NCI-H2227 treated with DMSO at 0.1 percent for 48 hours (cell line): ENCODE measurements at regions not wholly inside any gene's neighbourhood (a gene's known extent, or its start where the extent isn't known, plus 50 kb on each side); places are given as distances from the start of the nearest gene placed in this dataset.

ENCODE experiments used
- DNase-seq: peaks from one replicate; lab custom pipeline; 2025; lab: John Stamatoyannopoulos, UW

DNA sequence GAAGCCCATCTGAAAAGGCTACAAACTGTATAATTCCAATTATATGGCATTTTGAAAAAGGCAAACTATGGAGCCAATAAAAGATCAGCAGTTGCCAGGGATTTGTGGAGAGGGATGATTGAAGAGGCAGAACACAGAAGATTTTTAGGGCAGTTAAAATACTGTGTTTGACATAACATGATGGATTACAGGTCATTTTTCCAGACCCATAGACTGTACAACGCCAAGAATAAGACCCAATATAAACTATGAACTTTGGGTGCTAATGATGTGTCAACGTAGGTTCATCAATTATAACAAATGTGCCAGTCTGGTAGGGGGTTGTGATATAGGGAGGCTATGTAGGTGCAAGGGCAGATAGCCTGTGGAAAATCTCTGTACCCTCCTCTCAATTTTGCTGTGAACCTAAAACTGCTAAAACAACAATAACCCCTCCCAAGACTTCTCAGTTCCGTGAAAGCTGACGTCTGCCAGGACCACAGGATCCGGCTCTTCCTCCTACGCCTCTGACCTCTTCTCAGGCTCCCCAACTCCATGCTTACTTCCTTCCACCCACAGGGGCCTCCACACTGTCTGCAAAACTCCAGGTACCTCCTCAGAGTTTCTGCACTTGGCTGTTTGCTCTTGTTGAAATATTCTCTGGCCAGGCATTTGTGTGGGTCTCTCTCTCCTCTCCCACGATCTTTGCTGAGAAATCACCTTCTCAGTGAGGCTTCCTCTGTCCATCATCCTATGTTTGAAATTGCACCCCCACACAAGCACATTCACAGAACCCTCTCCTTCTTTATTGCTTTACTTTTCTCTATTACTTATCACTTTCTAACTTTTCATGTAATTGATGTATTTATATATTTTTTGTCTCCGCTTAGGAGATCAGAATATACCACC, 131.4 kb downstream of the BBS10 start:
- DNase-seq: no peak

DNA sequence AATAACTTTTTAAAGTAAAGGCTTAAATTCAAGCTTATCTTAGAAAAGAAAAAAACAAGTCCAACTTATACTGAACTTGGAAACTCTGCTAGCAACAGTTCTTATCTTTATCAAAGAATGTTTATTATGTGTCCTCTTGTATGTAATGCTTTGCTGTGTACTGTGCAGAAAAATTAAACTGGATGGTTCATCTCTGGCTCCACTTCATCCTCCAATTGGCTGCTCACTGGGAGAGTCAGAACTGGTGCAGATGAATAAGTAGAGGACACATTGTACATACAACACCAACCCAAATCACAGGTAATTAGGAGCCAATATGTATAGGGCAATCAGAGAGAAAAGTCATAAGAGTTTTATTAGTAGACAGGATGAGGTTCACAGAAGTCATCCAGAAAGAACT, 123.6 kb upstream of the NAP1L1 start:
- DNase-seq: no peak

DNA sequence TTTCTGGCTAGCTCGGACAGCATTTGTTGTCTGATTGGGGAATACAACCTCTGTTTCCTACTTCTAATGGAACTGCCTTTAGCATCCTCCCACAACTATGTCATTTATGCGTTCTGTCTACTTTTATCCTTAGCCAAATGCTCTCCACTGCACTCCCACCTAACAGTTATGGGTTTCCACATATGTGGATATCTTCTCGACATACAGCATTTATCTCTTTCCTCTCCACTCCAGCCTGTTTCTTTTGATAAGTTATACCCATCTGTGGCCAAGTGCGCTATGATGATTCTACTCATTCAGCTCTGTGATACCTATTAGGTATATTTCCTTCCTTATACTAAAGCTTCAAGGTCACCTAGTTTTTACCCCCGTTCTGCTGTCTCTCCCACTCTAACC, 122.2 kb upstream of the NAP1L1 start:
- DNase-seq: no peak

DNA sequence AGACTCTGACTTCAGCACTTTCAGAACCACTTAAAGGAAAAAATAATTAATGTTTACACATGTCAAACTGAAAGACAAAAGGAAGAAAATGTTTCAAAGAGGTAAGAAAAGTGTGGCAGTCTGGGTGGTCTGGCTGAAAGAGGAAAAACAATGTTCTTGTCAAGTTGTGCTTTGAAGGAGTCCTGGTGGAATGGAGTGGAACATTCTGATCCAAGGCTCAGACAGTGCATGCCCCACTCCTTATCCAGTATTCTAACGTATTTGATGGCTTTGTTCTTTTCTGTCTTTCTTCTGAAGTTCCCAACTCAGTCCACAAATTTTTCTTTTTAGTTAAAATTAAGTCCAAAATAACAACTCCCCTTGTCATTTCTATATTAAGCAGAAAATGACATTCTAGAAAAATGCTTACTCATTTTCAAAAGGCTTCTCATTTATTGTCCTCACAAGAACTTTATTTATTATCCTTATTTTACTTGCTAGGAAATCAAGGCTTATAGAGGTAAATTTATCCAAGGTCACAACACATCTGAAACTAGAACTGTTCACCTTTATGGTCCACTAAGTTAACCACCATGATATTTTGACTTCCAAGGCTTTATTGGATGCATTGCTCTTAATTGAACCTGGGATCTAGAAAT, 121.7 kb upstream of the NAP1L1 start:
- no peak for DNase-seq

DNA sequence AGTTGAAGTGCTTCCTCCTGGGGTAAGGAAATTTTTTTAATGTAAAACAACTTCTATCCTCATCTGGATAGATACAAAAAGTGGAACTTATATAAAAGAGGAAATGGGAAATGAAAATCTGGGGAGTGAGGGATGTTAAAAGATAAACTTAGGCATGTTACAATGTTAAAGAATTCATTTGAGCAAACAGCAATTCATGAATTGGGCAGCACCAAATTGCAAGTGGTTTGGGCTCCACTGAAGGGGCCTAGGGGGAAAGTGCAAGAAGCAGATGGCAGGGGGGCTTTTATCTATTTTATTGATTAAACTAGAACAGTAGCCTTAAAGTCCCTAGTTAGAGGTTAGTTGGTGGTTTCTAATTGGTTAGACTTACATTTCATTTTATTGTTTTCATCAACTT, 118.1 kb upstream of the NAP1L1 start:
- DNase-seq: no peak

DNA sequence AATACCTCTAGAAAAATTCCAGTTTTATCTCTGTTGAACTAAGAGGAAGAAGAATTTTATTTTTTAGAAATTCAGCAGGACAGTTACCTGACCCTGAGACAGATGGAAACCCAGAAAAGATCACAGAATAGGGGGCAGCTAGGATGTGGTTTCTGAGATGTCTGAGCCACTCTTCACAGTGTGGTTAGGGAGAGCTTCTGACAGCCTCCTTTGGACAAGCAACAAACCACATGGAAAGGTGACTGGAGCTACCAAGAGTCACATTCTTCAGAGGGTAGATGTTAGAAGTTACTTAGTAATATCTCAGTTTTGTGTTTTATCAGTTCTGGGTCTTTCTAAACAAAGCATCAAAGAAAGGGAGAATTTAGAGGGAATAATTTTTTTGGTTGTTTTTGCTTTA, 117.3 kb upstream of the NAP1L1 start:
- DNase-seq: no peak

DNA sequence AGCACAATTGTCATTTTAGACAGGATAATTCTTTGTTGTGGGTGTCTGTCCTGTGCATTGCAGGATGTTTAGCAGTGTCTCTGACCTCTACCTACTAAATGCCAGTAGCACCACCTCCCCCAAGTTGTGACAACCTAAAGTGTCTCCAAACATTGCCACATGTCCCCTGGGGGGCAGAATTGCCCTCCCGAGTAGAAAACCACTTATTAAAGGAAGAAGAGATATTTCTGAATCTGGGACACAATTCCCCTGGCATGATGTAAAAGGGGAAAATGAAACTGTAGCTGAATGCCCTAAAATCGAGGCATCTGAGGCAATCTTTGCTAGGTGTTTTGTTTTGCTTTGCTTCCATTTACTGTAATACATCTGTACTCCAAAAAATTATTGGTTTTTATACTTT, 116.8 kb upstream of the NAP1L1 start:
- no peak for DNase-seq

DNA sequence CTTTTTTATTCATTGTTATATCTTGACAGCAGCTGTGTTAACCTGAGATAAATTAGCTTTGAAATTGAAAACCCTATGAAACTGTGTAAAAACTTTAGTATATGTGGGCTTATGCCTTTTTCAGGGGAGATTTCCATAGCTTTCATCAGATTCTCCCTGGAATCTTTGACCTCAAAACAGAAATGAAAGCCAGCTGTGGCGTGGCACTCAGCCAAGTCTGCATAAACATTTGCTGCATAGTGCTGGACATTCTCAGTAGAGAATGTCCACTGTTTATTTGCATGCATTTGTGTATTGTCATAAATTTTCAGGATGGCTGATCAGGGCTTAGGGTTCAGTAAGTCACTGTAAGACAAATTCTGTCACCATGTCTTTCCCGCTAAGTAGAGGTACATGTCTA, 115.3 kb upstream of the NAP1L1 start:
- no peak for DNase-seq

DNA sequence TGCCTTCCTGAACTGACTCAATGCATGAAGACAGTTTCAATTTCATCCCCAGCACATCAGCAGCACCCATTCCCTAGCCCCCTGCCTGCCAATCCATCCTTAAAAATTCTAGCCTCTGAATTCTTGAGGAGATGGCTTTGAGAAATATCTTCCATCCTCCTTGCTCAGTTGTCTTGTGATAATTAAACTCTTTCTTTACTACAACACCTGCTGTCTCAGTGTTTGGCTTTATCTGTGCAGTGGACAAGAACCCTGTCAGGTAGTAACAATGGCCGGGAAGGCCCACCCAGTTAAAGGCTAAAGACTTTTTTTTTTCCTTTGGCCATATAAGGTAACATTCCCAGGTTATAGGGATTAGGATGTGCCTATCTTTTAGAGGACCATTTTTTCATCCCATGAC, 114.4 kb upstream of the NAP1L1 start:
- no peak for DNase-seq

DNA sequence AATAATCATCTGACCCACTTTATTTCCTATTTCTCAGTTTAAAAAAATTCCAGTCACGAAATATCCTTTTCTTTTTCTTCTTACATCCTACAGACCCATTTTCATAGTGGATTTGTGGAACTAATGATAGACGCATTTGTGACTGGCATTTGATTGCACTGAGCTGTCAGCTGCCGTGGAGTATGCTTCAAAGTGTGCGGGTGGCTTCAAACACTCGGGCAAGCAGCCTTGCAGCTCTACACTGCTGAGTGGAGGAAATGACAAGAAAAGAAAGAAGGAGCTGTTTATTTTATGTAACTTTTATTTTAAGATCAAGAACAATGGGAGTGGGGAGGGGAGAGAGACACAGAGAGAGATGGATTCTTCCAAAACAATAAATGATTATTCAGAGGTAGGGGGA, 112.8 kb upstream of the NAP1L1 start:
- DNase-seq: no peak

DNA sequence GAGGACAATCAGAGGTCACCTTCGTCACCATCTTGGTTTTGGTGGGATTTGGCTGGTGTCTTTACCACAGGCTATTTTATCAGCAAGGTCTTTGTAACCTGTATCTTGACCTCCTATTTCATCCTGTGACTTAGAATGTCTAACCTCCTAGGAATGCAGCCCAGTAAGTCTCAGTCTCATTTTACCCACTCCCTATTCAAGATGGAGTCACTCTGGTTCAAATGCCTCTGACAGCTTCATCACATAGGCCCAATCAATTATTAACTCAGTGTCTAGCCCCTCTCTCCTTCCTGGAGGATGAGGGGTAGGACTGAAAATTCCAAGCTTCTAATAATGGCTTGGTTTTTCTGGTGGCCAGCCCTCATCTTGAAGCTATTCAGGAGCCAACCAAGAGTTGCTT, 111.4 kb upstream of the NAP1L1 start:
- no peak for DNase-seq

DNA sequence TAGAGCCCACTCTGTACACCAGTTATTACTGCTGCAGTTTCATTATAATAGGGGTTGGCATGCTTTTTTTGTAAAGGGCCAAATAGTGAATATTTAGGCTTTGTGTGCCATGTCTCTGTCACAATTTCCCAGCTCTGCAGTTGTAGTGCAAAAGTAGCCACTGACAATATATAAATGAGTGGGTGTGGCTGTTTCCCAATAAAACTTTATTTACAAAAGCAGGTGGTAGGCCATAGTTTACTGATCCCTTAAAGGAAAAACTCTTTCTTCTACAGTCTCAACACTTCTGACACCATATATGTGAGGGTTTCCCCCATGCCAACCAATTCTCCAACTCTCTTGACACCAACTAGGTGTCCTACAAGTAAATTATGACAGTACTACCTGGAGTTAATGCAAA, 110.2 kb upstream of the NAP1L1 start:
- DNase-seq: no peak

DNA sequence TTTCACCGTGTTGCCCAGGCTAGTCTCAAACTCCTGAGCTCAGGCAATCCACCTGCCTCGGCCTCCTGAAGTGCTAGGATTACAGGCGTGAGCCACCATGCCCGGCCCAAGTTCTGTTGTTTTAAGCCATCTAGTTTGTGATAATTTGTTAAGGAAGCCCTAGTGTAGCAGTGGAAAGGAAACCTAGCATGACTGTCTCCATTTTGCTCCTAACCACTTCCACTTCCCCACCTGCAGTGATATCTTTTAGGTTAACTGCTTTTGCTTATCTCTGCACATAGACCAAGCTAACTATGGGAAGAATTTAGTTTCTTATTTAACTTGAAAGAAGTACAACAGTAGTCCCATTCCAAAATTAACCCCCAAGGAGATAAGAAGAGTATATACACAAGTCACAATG, 109.5 kb upstream of the NAP1L1 start:
- DNase-seq: no peak

DNA sequence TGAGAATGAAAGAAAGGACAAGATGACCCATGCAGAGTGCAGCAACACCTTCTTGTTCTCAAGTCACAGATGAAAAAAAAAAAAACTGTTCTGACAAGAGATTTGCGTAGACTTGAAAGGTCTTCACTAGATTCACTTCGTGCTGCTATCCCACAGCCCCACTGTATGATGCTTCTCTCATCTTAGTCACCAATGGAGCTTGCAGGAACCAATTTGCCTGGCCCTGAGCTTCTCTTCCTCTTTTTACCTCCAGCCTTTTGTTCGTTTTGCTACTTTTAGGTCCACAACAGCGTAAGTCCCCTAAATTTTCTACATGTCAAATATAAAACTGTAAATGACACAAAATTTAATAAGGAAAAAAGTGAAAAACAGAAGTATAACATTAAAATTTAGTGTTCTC, 107.9 kb upstream of the NAP1L1 start:
- DNase-seq: no peak

DNA sequence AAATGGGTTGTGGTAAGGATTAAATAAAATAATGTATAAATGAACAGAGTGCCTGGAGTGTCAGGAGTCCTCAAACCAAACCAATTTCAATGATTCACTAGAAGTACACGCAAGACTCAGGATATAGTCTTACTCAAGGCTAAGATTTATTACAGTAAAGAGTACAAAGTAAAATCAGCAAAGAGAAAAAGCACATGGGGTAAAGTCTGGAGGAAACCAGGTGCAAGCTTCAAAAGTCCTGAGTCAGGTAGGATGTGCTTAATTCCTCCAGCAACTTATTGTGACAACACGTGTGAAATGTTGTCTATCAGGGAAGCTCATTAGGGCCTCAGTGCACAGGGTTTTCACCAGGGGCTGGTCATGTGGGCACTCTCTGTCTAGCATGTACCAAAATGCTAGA, 105.8 kb upstream of the NAP1L1 start:
- no peak for DNase-seq

DNA sequence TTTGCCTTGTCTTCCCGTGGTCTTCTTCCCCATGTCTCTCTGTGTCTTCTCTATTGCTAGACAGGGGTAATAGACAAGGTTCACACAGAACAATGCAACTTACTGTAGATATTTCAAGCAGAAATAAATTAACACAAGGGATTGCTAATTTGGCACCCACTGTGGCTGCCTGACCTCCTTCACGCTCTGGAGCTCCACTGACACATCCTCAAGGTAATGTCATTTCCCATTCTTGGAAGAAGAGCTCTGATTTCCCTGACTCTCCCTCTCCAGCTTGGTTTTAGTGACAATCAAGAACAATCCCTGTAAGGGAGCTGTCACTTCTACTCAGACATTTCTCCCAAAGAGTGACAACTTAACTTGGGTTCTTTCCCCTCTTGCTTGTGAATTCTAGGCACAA, 105.4 kb upstream of the NAP1L1 start:
- DNase-seq: no peak

DNA sequence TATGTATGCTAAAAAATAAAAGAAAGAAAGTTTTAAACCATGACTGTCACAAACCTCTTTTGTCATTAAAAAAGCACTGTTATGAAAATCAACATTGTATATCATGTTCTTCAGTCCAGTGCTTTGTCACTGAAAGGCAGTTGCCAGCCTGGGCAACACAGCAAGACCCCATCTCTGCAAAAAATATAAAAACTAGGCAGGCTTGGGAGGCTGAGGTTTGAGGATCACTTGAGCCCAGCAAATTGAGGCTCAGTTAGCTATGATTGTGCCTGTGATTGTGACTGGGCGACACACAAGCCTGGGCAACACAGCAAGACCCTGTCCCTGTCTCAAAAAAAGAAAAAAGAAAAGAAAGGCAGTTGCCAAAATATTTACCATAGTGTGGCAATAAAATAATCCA, 102.7 kb upstream of the NAP1L1 start:
- DNase-seq: no peak

DNA sequence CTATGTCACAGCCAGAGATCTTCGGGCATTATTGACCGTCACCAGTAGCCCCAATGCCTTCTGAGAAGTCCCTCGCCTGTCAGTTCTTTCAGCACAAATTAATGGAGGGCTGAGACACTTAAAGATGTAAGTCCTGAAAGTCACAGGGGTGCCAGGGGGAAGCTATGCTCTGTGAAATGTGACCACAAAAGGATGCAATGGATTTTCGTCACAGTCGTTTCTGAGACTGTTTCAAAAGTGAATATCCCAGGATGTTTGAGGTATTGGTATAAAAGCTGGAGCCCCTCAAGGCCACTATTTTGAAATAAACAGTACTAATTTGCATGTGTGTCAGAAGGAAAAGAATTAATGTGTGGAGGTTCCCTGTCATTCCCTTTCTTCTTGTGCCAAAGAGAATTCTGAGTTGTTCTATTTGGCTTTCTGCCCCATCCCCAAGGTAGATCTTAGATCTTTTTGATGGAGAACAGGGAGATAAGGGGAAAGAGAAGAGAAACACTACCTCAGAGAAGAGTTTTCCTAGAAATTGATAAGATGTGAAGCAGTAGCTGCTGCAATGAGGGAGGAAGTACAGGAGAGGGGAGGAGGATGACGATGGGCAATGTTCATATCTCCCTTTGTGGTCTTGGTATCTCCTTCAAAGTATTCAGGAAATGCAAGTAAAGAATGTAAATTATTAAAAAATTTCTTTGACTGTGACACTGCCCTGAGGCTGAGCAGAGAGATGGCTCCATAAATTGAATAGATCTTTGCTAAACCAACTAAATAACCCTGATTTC, 101.8 kb upstream of the NAP1L1 start:
- DNase-seq: no peak

DNA sequence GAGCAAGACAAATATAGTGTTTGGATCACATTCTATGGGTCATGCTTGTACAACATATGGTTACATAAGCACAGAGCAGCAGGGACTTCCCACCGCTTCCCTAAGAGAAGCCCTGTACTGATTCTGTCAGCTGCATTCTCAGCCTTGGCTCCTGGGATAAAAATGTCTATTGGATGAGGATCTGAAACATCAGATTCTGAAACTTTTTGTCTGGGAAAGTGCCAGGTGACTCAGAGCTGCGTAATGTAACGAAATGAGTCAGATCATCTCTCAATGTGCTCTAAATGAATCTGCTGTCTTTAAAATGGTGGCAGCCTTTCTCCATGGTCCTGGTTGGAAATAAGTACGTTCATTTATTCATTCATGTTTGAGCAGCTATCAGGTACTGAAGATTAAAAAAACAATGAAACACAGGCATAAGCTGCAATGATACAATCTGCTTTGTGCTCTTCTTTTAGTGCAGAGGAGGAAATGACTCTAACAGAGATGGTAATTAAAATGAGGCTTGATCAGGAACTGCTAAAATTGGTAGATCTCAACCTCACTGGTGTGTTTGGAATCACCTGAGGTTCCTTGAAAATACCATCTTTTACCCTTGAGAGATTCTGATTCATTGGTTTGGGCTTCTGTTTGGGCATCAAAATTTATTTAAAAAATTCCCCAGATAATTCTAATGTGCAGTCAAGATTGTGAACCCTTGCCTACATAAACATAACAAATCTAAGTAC, 99.1 kb upstream of the NAP1L1 start:
- no peak for DNase-seq

DNA sequence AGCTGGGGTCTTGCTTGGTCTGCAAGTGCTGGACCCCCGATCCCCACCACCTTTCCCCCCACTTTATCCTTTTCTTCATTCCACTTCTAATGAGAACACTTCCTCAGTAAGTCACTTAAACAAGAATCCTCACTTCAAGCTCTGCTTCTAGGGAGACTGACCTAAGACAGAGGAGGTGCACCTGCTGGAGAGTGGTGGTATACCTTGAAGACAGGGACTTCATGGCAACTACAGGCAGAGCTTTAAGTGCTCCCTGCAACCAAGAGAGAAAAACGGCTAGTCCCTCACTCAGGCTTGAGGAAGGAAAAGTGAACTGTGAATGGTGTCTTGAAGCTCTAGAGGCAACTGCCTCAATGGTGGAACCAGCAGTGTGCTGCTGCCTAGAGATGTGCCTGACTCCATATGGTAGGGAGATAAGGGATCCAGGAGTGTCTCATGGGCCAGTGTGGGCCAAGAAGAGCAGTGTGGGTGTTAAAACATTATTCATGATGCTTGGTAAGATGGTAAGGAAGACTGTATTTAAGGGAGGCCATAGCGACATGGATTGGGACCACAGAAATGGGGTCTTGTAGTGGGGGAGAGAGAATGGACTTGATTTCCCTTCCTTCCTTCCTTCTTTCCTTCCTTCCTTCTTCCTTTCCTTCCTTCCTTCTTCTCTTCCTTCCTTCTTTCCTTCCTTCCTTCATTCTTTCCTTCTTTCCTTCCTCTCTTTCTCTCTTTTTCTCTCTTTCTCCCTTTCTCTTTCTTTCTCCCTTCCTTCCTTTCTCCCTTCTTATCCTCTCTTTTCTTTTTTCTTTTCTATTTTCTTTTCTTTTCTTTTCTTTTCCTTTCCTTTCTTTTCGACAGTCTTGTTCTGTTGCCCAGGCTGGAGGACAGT, 96.2 kb upstream of the NAP1L1 start:
- DNase-seq: no peak

DNA sequence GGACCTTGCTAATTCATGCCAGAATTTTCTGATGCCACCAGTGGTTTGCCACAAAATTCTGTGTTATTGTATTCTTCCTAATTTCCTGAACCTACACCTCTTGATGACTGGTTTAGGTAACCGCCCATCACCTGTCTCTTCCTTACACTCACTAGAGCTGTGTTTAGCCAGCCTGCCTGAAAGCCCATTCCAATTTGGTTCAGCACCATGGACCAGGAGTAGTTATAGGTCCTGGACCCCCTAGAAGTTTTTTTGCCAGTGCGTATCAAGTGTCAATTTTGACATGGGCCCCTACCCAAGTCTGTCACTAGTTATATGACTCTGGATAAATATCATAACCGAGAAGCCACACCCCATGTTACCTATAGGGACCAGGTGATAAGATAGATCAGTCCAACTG, 94.0 kb upstream of the NAP1L1 start:
- no peak for DNase-seq
